GM23248 (cell line): ENCODE measurements at regions not wholly inside any gene's neighbourhood (a gene's known extent, or its start where the extent isn't known, plus 50 kb on each side); places are given as distances from the start of the nearest gene placed in this dataset.

Experiments used
- DNase-seq: peaks from one replicate; pipeline ENCODE4 v3.0.0-alpha.2; 2015
- H2AFZ ChIP-seq: fragments of 200-600 bp; sonication (generic); 2 replicates; pipeline ENCODE4 v1.6.1; 2016; ENCODE audit warnings: antibody characterized with exemption
- H3F3A ChIP-seq: fragments of 200-600 bp; sonication (generic); 2 replicates; pipeline ENCODE4 v1.6.1; 2016; ENCODE audit warnings: mild to moderate bottlenecking, antibody characterized with exemption, mixed run types; ENCODE audit not compliant: insufficient read depth
- H3K27ac ChIP-seq: fragments of 200-600 bp; sonication (generic); 2 replicates; pipeline ENCODE4 v1.5.1; 2016; ENCODE audit warnings: mild to moderate bottlenecking
- H3K27me3 ChIP-seq: fragments of 200-600 bp; sonication (generic); replicated peaks from 2 replicates; pipeline ENCODE4 v1.6.1; 2016; ENCODE audit warnings: mild to moderate bottlenecking; ENCODE audit not compliant: insufficient read depth
- H3K36me3 ChIP-seq: fragments of 200-600 bp; sonication (generic); 2 replicates; pipeline ENCODE4 v1.6.1; 2016; ENCODE audit warnings: low read depth, mild to moderate bottlenecking
- H3K4me1 ChIP-seq: fragments of 200-600 bp; sonication (generic); 2 replicates; pipeline ENCODE4 v1.6.1; 2016; ENCODE audit warnings: mild to moderate bottlenecking; ENCODE audit not compliant: insufficient read depth
- H3K4me2 ChIP-seq: fragments of 200-600 bp; sonication (generic); one replicate; pipeline ENCODE4 v1.6.1; 2016; ENCODE audit warnings: mild to moderate bottlenecking; ENCODE audit not compliant: unreplicated experiment
- H3K4me3 ChIP-seq: fragments of 200-600 bp; sonication (generic); 2 replicates; pipeline ENCODE4 v1.5.1; 2016; ENCODE audit warnings: mild to moderate bottlenecking
- H3K79me2 ChIP-seq: fragments of 200-600 bp; sonication (generic); 2 replicates; pipeline ENCODE4 v1.6.1; 2016; ENCODE audit warnings: mild to moderate bottlenecking; ENCODE audit not compliant: insufficient read depth
- H3K9ac ChIP-seq: fragments of 200-600 bp; sonication (generic); 2 replicates; pipeline ENCODE4 v1.6.1; 2016; ENCODE audit warnings: mild to moderate bottlenecking
- H3K9me2 ChIP-seq: fragments of 200-600 bp; sonication (generic); 2 replicates; pipeline ENCODE4 v1.6.1; 2016; ENCODE audit warnings: mixed run types, mild to moderate bottlenecking, moderate library complexity; ENCODE audit not compliant: insufficient read depth
- H3K9me3 ChIP-seq: fragments of 200-600 bp; sonication (generic); one replicate; pipeline ENCODE4 v1.6.1; 2017; ENCODE audit warnings: low read depth
- H4K20me1 ChIP-seq: fragments of 200-600 bp; sonication (generic); 2 replicates; pipeline ENCODE4 v1.6.0; 2016; ENCODE audit not compliant: insufficient read depth
- EZH2 ChIP-seq: fragments of 200-600 bp; sonication (generic); IDR thresholded peaks from 2 replicates; pipeline ENCODE4 v1.6.1; 2018; ENCODE audit warnings: antibody characterized with exemption, mild to moderate bottlenecking; ENCODE audit not compliant: insufficient read depth, poor library complexity, severe bottlenecking
- EZH2phosphoT487 ChIP-seq: fragments of 200-600 bp; sonication (generic); IDR thresholded peaks from 2 replicates; pipeline ENCODE4 v1.6.1; 2018; ENCODE audit warnings: antibody characterized with exemption, moderate library complexity, mild to moderate bottlenecking, low read depth; ENCODE audit not compliant: insufficient read depth
- WGBS, 2 experiments: methylation state at CpG; one replicate each; pipeline ENCODE4 v1.1.6; 2015 to 2017; ENCODE audit warnings: low lambda C conversion rate in 2 of 2, low coverage in 1 of 2; ENCODE audit errors: missing lambda C conversion rate in 2 of 2; 5-methylcytosine and 5-hydroxymethylcytosine counted together
- in situ Hi-C: fragments of 300-500 bp; cut with MboI; formaldehyde crosslinking; loops from 2 replicates; pipeline ENCODE4 v1.15.0; 2020

DNA sequence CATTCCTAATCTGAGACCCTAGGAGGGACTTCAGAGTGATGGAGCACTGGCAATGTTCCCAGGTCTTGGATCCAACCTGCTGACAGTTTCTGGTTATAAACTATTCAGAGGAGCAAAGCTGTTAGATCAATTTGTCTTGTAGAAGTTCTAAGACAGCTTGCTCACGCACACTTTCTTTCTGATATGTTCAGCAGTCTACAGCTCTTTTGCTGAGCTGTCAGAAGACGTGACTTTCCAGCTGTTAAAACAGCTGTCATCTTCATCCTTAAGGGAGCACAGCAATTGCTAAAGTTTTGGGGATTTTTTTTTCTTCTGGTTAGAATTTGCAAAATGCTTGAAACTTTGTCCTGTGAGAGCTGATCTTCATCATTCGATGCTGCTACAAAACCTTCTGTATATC lies 823.1 kb downstream of the SORCS1 start:
- in situ Hi-C loops: no loop called here
- TF ChIP-seq EZH2phosphoT487 (no peak), EZH2 (no peak)

DNA sequence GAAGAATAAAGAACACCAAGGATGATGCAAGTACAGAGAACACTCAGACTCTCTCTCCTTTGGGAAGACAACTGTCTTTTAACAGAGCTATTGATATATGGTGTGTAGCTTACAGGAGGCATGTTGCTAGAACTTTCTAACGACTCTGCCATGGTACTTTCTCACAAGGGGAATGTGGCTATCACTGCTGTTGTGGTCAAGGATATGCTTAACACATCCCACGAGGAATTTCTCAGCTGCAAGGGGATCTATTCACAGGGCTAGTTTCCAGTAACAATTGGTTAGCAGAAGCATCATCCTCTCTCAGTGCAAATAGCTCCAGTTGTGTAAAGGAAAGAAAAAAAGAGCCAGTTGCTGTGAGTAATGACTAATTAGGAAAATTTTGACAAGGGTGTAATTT lies 826.0 kb downstream of the SORCS1 start:
- Histone ChIP-seq H3K4me1 (no peaks in the 10 kb centered on the region), H3K4me2 (no peak overlapping the region), H3F3A (no peaks in the 10 kb centered on the region), H3K36me3 (no peaks in the 10 kb centered on the region), H4K20me1 (no peaks in the 10 kb centered on the region), H3K4me3 (no peak overlapping the region), H3K9me3 (no peaks in the 10 kb centered on the region), H3K9ac (no peak overlapping the region), H3K27me3 (no peaks in the 10 kb centered on the region), H3K79me2 (no peaks in the 10 kb centered on the region), H2AFZ (no peak overlapping the region), H3K9me2 (no peaks in the 10 kb centered on the region), H3K27ac (no peak overlapping the region)
- WGBS, 2 experiments: 11 to 17% methylated on average over 2 of the region's 2 CpGs
- TF ChIP-seq EZH2phosphoT487 (no peak), EZH2 (no peak)
- in situ Hi-C loops: no loop called here
- DNase-seq: peak; percentile 6

More for the DNA sequence above, 823.1 kb downstream of the SORCS1 start:
- Histone ChIP-seq H3K9me3 (no peaks in the 10 kb centered on the region), H3K79me2 (no peaks in the 10 kb centered on the region), H2AFZ (no peak overlapping the region), H3K27me3 (no peaks in the 10 kb centered on the region), H3K4me3 (no peak overlapping the region), H3K36me3 (no peaks in the 10 kb centered on the region), H4K20me1 (no peaks in the 10 kb centered on the region), H3K9ac (no peak overlapping the region), H3K27ac (no peak overlapping the region), H3K9me2 (no peaks in the 10 kb centered on the region), H3K4me1 (no peaks in the 10 kb centered on the region), H3F3A (no peaks in the 10 kb centered on the region), H3K4me2 (no peak overlapping the region)
- DNase-seq: no peak
- WGBS, 2 experiments: 24 to 26% methylated on average over 3 of the region's 3 CpGs

DNA sequence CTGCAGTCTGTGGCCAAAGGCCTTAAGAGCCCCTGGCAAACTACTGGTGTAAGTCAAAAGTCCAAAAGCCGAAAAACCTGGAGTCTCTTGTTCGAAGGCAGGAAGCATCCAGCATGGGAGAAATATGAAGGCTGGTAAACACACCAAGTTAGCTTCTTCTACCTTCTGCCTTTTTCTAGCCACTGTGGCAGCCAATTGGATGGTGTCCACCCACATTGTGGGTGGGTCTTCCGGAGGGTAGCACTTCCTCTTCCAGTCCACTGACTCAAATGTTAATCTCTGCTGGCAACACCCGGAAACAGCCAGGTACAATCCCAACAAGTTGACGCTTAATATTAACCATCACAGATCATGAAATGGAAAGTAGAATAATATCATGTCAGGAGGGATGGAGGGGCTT lies 827.6 kb downstream of the SORCS1 start:
- Histone ChIP-seq H3K4me2 (no peak overlapping the region), H2AFZ (no peak overlapping the region), H4K20me1 (no peaks in the 10 kb centered on the region), H3K36me3 (no peaks in the 10 kb centered on the region), H3K79me2 (no peaks in the 10 kb centered on the region), H3K9ac (no peak overlapping the region), H3K27ac (no peak overlapping the region), H3K9me2 (no peaks in the 10 kb centered on the region), H3K9me3 (no peaks in the 10 kb centered on the region), H3F3A (no peaks in the 10 kb centered on the region), H3K4me1 (no peaks in the 10 kb centered on the region), H3K27me3 (no peaks in the 10 kb centered on the region), H3K4me3 (no peak overlapping the region)
- 67 to 69% methylated on average over 5 of the region's 5 CpGs for WGBS, 2 experiments
- in situ Hi-C loops: no loop called here
- no peak for DNase-seq
- no peak for TF ChIP-seq EZH2phosphoT487
- no peak for TF ChIP-seq EZH2

DNA sequence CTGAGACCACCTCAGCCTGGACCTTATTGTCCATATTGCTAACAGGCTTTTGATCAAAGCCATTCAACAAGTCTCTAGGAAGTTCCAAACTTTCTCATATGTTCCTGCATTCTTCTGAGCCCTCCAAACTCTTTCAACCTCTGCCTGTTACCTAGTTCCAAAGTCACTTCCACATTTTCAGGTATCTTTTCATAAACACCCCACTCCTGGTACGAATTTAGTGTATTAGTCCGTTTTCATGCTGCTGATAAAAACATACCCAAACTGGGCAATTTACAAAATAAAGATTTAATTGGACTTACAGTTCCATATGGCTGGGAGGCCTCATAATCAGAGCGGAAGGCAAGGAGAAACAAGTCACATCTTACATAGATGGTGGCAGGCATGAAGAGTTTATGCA lies 836.8 kb downstream of the SORCS1 start:
- DNase-seq: no peak
- Histone ChIP-seq H3K4me1 (no peaks in the 10 kb centered on the region), H3K4me2 (no peak overlapping the region), H3K79me2 (no peaks in the 10 kb centered on the region), H3K9me2 (no peaks in the 10 kb centered on the region), H3K27ac (no peak overlapping the region), H2AFZ (no peak overlapping the region), H3K36me3 (no peaks in the 10 kb centered on the region), H3F3A (no peaks in the 10 kb centered on the region), H3K27me3 (no peaks in the 10 kb centered on the region), H3K9me3 (peaks cover 6% of the 10 kb centered on the region), H4K20me1 (no peaks in the 10 kb centered on the region), H3K4me3 (no peak overlapping the region), H3K9ac (no peak overlapping the region)
- TF ChIP-seq EZH2 (no peak), EZH2phosphoT487 (no peak)
- WGBS, 2 experiments: 25 to 30% methylated on average over 3 of the region's 3 CpGs
- in situ Hi-C loops: no loop called here

DNA sequence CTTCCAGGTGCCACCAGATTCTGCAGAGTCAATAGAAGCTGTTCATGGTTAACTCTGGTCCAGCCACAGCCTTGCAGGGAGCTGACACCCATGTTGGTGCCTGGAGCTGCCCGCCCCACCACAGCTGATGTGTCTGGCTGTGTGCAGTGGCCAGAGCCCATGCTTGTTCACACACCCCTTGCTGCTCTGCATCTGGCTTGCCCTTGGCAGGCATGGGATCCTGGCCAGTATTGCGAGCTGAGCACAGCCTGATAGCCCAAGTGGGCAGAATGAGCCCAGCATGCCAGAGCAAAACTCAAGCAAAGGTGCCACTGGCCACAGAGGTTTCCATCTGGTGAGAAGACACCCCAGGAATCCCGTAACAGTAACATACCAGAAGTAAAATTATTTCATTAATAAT lies 843.6 kb downstream of the SORCS1 start:
- in situ Hi-C loops: no loop called here
- no peak overlapping the region for H3K4me3 ChIP-seq
- no peaks in the 10 kb centered on the region for H3K79me2 ChIP-seq
- H3K27ac ChIP-seq: no peak overlapping the region
- no peaks in the 10 kb centered on the region for H3K27me3 ChIP-seq
- TF ChIP-seq EZH2 (no peak), EZH2phosphoT487 (no peak)
- no peaks in the 10 kb centered on the region for H3K9me3 ChIP-seq
- H2AFZ ChIP-seq: no peak overlapping the region
- no peaks in the 10 kb centered on the region for H3F3A ChIP-seq
- no peaks in the 10 kb centered on the region for H4K20me1 ChIP-seq
- no peak overlapping the region for H3K9ac ChIP-seq
- H3K4me2 ChIP-seq: no peak overlapping the region
- DNase-seq: no peak
- H3K4me1 ChIP-seq: no peaks in the 10 kb centered on the region
- 18 to 31% methylated on average over 3 of the region's 3 CpGs for WGBS, 2 experiments
- H3K36me3 ChIP-seq: no peaks in the 10 kb centered on the region
- no peaks in the 10 kb centered on the region for H3K9me2 ChIP-seq
